OCI-LY7 (cell line): ENCODE measurements at regions not wholly inside any gene's neighbourhood (a gene's known extent, or its start where the extent isn't known, plus 50 kb on each side); places are given as distances from the start of the nearest gene placed in this dataset.

Experiments
- BruUV-seq: library from RNA; stranded (reverse); fragments of 400-500 nt; replicated peaks from 2 replicates; lab custom pipeline; 2021; lab: Mats Ljungman, UMichigan
- CTCF ChIA-PET: fragments of 300-600 bp; sonication (Branson Sonifier 250); formaldehyde crosslinking; loops from one replicate; lab custom pipeline; 2022; ENCODE audit warnings: antibody characterized with exemption; ENCODE audit not compliant: unreplicated experiment; lab: Charles Lee
- POLR2A ChIA-PET: fragments of 300-600 bp; sonication (Branson Sonifier 250); formaldehyde crosslinking; loops from one replicate; lab custom pipeline; 2022; ENCODE audit warnings: antibody characterized with exemption; lab: Charles Lee
- DNase-seq: peaks from one replicate; pipeline ENCODE4 v3.0.0-alpha.2; 2015; ENCODE audit warnings: low spot score
- H2AFZ ChIP-seq: fragments of 200-600 bp; sonication (generic), shearing (Covaris generic); 2 replicates; pipeline ENCODE4 v1.6.1; 2014; ENCODE audit warnings: mild to moderate bottlenecking, antibody characterized with exemption, low read length, moderate library complexity
- H3K27ac ChIP-seq: fragments of 200-600 bp; sonication (generic); 2 replicates; pipeline ENCODE4 v1.5.1; 2014; ENCODE audit warnings: mixed run types, low read depth, mild to moderate bottlenecking, moderate library complexity, low read length, inconsistent platforms; ENCODE audit not compliant: poor library complexity, severe bottlenecking
- H3K36me3 ChIP-seq: fragments of 200-600 bp; sonication (generic); 2 replicates; pipeline ENCODE4 v1.6.1; 2014; ENCODE audit warnings: mild to moderate bottlenecking, antibody characterized with exemption, low read length, moderate library complexity, mixed read lengths; ENCODE audit not compliant: insufficient read depth
- H3K4me1 ChIP-seq: fragments of 200-600 bp; sonication (generic); 2 replicates; pipeline ENCODE4 v1.5.1; 2014; ENCODE audit warnings: mild to moderate bottlenecking, low read length; ENCODE audit not compliant: insufficient read depth, poor library complexity, severe bottlenecking
- H3K4me2 ChIP-seq: fragments of 200-600 bp; sonication (generic); 2 replicates; pipeline ENCODE4 v1.6.1; 2014; ENCODE audit warnings: mild to moderate bottlenecking, low read length
- H3K4me3 ChIP-seq: fragments of 200-600 bp; sonication (generic); 2 replicates; pipeline ENCODE4 v1.5.1; 2014; ENCODE audit warnings: mild to moderate bottlenecking, low read depth, low read length; ENCODE audit not compliant: poor library complexity, severe bottlenecking
- H3K79me2 ChIP-seq: fragments of 200-600 bp; sonication (generic); 2 replicates; pipeline ENCODE4 v1.6.1; 2016; ENCODE audit warnings: low read depth, mild to moderate bottlenecking, low read length, moderate library complexity, mixed read lengths; ENCODE audit not compliant: insufficient read depth
- H3K9me2 ChIP-seq: fragments of 200-600 bp; sonication (generic); 2 replicates; pipeline ENCODE4 v1.6.1; 2016; ENCODE audit warnings: mild to moderate bottlenecking, low read length, mixed read lengths; ENCODE audit not compliant: insufficient read depth
- H3K9me3 ChIP-seq: fragments of 200-600 bp; sonication (generic); 2 replicates; pipeline ENCODE4 v1.6.1; 2014; ENCODE audit warnings: mild to moderate bottlenecking, mixed run types, low read length, mixed read lengths
- H4K20me1 ChIP-seq: fragments of 200-600 bp; sonication (generic); 2 replicates; pipeline ENCODE4 v1.6.1; 2014; ENCODE audit warnings: mild to moderate bottlenecking, antibody characterized with exemption, low read length, moderate library complexity, mixed read lengths; ENCODE audit not compliant: insufficient read depth
- EZH2phosphoT487 ChIP-seq: fragments of 200-600 bp; sonication (generic); IDR thresholded peaks from 2 replicates; pipeline ENCODE4 v1.6.1; 2018; ENCODE audit warnings: low read depth, borderline replicate concordance, mild to moderate bottlenecking, mixed run types, antibody characterized with exemption, low read length, moderate library complexity, mixed read lengths
- intact Hi-C: fragments of 100-400 bp; cut with micrococcal nuclease; formaldehyde crosslinking; loops from one replicate; pipeline ENCODE4 v1.10.0; 2022; ENCODE audit not compliant: unreplicated experiment
- TF ChIP-seq, protein P1 (sequence below): fragments of 200-600 bp; sonication (generic); conservative IDR thresholded peaks from 2 replicates; pipeline ENCODE4 v1.5.1; 2014; ENCODE audit warnings: mild to moderate bottlenecking, antibody characterized with exemption, low read length, moderate library complexity, mixed read lengths

DNA sequence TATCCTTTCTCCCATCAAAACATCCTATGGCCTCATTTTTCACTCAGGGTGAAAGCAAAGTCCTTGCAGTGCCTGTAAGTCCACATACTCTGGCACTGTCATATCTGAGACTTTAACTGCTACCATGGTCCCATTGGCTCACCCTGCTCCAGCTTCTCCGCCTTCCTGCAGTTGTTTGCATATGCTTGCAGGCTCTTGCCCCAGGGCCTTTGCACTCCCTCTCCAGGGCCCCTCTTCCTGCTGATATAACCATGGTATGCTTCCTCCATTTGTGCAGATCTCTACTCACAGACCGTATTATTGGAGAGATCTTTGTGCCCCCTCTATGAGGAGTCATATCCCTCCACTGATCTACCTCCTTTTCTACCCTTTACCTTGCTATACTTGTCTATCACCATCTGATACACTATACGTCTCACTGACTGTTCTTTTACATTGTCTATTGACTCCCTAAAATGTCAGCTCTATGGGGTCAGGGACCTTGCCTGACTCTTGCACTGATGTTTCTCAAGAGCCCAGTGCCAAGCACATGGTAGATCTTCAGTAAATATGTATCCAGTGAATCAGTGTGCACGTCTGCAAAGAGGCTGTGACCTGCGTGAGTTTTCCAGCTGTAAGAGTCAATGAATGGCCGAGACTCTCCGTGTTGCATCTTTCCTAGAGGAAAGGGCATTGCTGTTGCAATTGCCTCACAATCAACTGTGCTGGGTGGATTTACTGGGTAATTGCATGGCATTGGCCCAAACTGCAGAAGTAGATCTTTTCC lies 81.7 kb upstream of the CPEB4 start:
- no TSS peak for BruUV-seq
- no peaks in the 10 kb centered on the region for H3K36me3 ChIP-seq
- H4K20me1 ChIP-seq: no peaks in the 10 kb centered on the region
- ChIA-PET POLR2A (interaction anchor here (1.0 to 1.4 kb wide), 3 partner anchors 13 to 17 kb away, joined by 3 to 7 read pairs (median 3); no protein-coding TSS in a partner anchor), CTCF (no interaction called here)
- H3K9me2 ChIP-seq: no peaks in the 10 kb centered on the region
- intact Hi-C loops: no loop called here
- TF ChIP-seq, protein P1, sequence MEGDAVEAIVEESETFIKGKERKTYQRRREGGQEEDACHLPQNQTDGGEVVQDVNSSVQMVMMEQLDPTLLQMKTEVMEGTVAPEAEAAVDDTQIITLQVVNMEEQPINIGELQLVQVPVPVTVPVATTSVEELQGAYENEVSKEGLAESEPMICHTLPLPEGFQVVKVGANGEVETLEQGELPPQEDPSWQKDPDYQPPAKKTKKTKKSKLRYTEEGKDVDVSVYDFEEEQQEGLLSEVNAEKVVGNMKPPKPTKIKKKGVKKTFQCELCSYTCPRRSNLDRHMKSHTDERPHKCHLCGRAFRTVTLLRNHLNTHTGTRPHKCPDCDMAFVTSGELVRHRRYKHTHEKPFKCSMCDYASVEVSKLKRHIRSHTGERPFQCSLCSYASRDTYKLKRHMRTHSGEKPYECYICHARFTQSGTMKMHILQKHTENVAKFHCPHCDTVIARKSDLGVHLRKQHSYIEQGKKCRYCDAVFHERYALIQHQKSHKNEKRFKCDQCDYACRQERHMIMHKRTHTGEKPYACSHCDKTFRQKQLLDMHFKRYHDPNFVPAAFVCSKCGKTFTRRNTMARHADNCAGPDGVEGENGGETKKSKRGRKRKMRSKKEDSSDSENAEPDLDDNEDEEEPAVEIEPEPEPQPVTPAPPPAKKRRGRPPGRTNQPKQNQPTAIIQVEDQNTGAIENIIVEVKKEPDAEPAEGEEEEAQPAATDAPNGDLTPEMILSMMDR: no peak
- no peak for TF ChIP-seq EZH2phosphoT487
- DNase-seq: no peak
- no peak overlapping the region for H2AFZ ChIP-seq
- H3K27ac ChIP-seq: no peak overlapping the region
- no peak overlapping the region for H3K4me2 ChIP-seq
- no peaks in the 10 kb centered on the region for H3K4me1 ChIP-seq
- peaks cover 6% of the 10 kb centered on the region; the same call in 1 of the 2 replicates for H3K9me3 ChIP-seq
- no peaks in the 10 kb centered on the region for H3K79me2 ChIP-seq
- H3K4me3 ChIP-seq: no peak overlapping the region

DNA sequence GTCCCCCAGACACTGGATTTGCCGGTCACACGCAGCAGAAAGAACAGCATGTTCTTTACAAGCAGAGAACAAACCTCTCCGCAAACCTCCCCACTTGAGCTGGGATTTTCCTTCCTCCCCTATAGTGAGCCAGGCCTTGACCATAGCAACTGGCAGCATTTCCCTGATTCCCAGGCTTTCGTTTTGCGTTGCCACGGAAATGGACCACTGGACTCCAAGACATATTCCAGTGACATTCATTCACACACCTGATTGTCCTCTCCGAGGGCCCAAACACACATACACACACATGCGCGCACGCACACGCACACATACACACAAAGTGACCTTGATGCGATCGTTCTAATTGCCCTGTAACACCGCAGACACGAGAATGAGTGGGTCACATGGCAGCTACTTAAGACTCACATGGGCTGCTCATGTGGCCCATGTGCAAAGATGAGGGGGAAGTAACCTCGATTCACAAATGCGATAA lies 80.9 kb upstream of the CPEB4 start:
- Histone ChIP-seq H2AFZ (no peak overlapping the region), H3K79me2 (no peaks in the 10 kb centered on the region), H3K4me2 (no peak overlapping the region), H3K36me3 (no peaks in the 10 kb centered on the region), H3K9me2 (no peaks in the 10 kb centered on the region), H3K4me3 (no peak overlapping the region), H4K20me1 (no peaks in the 10 kb centered on the region), H3K4me1 (no peaks in the 10 kb centered on the region), H3K27ac (no peak overlapping the region), H3K9me3 (peaks cover 8% of the 10 kb centered on the region; the same call in 1 of the 2 replicates)
- POLR2A ChIA-PET: interaction anchor here (0.7 kb wide), 1 partner anchor 84 kb away, joined by 3 read pairs; no protein-coding TSS in a partner anchor
- no peak for TF ChIP-seq EZH2phosphoT487
- TF ChIP-seq, protein P1: no peak
- no TSS peak for BruUV-seq
- DNase-seq: no peak
- CTCF ChIA-PET: no interaction called here
- intact Hi-C loops: no loop called here
